Heart right ventricle (tissue), 16 donors: ENCODE measurements at regions not wholly inside any gene's neighbourhood (a gene's known extent, or its start where the extent isn't known, plus 50 kb on each side); places are given as distances from the start of the nearest gene placed in this dataset.

Source experiments
- ATAC-seq, 8 donors: fragments of 200-7000 bp; cut with Tn5 transposase; one replicate each; pipeline ENCODE4 v1.9.1; 2020; ENCODE audit warnings: mild to moderate bottlenecking in 8 of 8, moderate library complexity in 8 of 8, moderate number of reproducible peaks in 1 of 8
- DNase-seq, 2 donors: peaks; one replicate each; pipeline ENCODE4 v3.0.0-alpha.2; 2020
- H3K27ac ChIP-seq, 10 donors: fragments of 200-600 bp; sonication (generic) in 2 of 10; one replicate each; pipeline versions ENCODE4 v1.5.0 to v1.8.0; 2020 to 2022; ENCODE audit warnings: mild to moderate bottlenecking in 3 of 10
- H3K27me3 ChIP-seq, 7 donors: fragments of 200-600 bp; one replicate each; pipeline ENCODE4 v1.8.0; 2021 to 2022; ENCODE audit warnings: mild to moderate bottlenecking in 2 of 7
- H3K36me3 ChIP-seq, 9 donors: fragments of 200-600 bp; sonication (generic) in 1 of 9; one replicate each; pipeline versions ENCODE4 v1.5.0 to v1.8.0; 2020 to 2022; ENCODE audit warnings: mild to moderate bottlenecking in 2 of 9
- H3K4me1 ChIP-seq, 9 donors: fragments of 200-600 bp; sonication (generic) in 1 of 9; one replicate each; pipeline versions ENCODE4 v1.5.0 to v1.8.0; 2020 to 2022; ENCODE audit warnings: mild to moderate bottlenecking in 4 of 9
- H3K4me3 ChIP-seq, 10 donors: fragments of 200-600 bp; sonication (generic) in 2 of 10; one replicate each; pipeline versions ENCODE4 v1.5.0 to v1.8.0; 2020 to 2022; ENCODE audit warnings: mild to moderate bottlenecking in 7 of 10, moderate library complexity in 2 of 10
- H3K9me3 ChIP-seq, 11 donors: fragments of 200-600 bp in 10 of 11; sonication (generic) in 2 of 11; one replicate each; pipeline versions ENCODE4 v1.5.0 to v1.8.0; 2013 to 2022; ENCODE audit warnings: mild to moderate bottlenecking in 2 of 11, control low read depth in 1 of 11, moderate library complexity in 1 of 11
- WGBS, 2 donors: extraction: QIAGEN DNeasy Blood & Tissue Kit; methylation state at CpG; one replicate each; pipeline ENCODE4 v1.1.7; 2013; ENCODE audit warnings: inconsistent platforms in 1 of 2; 5-methylcytosine and 5-hydroxymethylcytosine counted together
- intact Hi-C, 10 donors: fragments of 100-400 bp; cut with DNase I; formaldehyde crosslinking; loops; one replicate each; pipeline versions ENCODE4 v1.11.1 to v1.14.2; 2022
- TF ChIP-seq, protein P1 (sequence below), 9 donors: fragments of 200-600 bp; sonication (generic) in 2 of 9; IDR thresholded peaks; one replicate each; pipeline versions ENCODE4 v1.5.0 to v1.8.0; 2021 to 2022; ENCODE audit warnings: antibody characterized with exemption in 9 of 9, mild to moderate bottlenecking in 5 of 9, moderate library complexity in 1 of 9
- donor health status: Arrhythmogenic right ventricular cardiomyopathy.
- donor health status: ischemic (EF 13 %, LVEDD 7.1; RV severe dilation, severe dysfunction).
- donor health status: healthy with polysubstance abuse.
- donor health status: DM: no; HTN: yes; CAD: no.
- donor health status: DM: no; HTN: no; CAD: no.
- donor health status: ischemic (EF 25% LVEDD 6.9; RV normal size, moderate dysfunction).
- donor health status: ischemic (EF 25% LVEDD 5.7; RV mildly dilated, moderate dysfunction).
- donor health status: healthy.
- donor health status: DM: yes; HTN: yes; CAD: no.
- donor health status: Ischemic cardiomyopathy.
- donor health status: ischemic (EF 35%, LVEDD 5.7; RV mildly dilated, moderate dysfunction).
- donor health status: nonischemic (EF 11% LVEDD 7.7; RV severe dilation, severe dysfunction).
- donor health status: DM: yes; HTN: yes; CAD: no.
- donor health status: PGD.
- donor health status: ischemic (EF 29% LVEDD 5.4; RV normal size, mild dysfunction).
- donor health status: nonischemic (EF 23%, LVEDD 6.1; RV moderate dilation, normal function).

GRCh38 chr22:27257987-27258386 lies 543.6 kb downstream of the MN1 start:
- Histone ChIP-seq H3K27me3 (peaks cover 0 to 29% (median 5%) of the 10 kb centered on the region in 7 donors), H3K4me1 (peaks cover 0 to 6% (median 0%) of the 10 kb centered on the region in 9 donors), H3K27ac (no peak overlapping the region), H3K9me3 (peaks cover 0 to 24% (median 10%) of the 10 kb centered on the region in 11 donors), H3K36me3 (no peaks in the 10 kb centered on the region), H3K4me3 (no peak overlapping the region)
- 65 to 76% methylated on average over 5 of the region's 5 CpGs for WGBS, 2 donors
- TF ChIP-seq, protein P1, sequence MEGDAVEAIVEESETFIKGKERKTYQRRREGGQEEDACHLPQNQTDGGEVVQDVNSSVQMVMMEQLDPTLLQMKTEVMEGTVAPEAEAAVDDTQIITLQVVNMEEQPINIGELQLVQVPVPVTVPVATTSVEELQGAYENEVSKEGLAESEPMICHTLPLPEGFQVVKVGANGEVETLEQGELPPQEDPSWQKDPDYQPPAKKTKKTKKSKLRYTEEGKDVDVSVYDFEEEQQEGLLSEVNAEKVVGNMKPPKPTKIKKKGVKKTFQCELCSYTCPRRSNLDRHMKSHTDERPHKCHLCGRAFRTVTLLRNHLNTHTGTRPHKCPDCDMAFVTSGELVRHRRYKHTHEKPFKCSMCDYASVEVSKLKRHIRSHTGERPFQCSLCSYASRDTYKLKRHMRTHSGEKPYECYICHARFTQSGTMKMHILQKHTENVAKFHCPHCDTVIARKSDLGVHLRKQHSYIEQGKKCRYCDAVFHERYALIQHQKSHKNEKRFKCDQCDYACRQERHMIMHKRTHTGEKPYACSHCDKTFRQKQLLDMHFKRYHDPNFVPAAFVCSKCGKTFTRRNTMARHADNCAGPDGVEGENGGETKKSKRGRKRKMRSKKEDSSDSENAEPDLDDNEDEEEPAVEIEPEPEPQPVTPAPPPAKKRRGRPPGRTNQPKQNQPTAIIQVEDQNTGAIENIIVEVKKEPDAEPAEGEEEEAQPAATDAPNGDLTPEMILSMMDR (IDR thresholded peaks at IDR 0.05), result no peak
- intact Hi-C loops, result no loop called here
- no peak for ATAC-seq
- DNase-seq, result no peak

GRCh38 chr22:27258616-27259172 lies 542.9 kb downstream of the MN1 start:
- H3K4me3 ChIP-seq, result no peak overlapping the region
- no peaks in the 10 kb centered on the region for H3K36me3 ChIP-seq
- H3K27me3 ChIP-seq, result peaks cover 0 to 30% (median 5%) of the 10 kb centered on the region in 7 donors
- no peak overlapping the region for H3K27ac ChIP-seq
- DNase-seq (no peak), ATAC-seq (no peak)
- H3K4me1 ChIP-seq, result peaks cover 0 to 3% (median 0%) of the 10 kb centered on the region in 9 donors
- intact Hi-C loops, result no loop called here
- TF ChIP-seq, protein P1 (IDR thresholded peaks at IDR 0.05), result no peak
- peaks cover 0 to 24% (median 10%) of the 10 kb centered on the region in 11 donors for H3K9me3 ChIP-seq
- WGBS, 2 donors, result 48 to 63% methylated on average over 9 of the region's 9 CpGs

DNA sequence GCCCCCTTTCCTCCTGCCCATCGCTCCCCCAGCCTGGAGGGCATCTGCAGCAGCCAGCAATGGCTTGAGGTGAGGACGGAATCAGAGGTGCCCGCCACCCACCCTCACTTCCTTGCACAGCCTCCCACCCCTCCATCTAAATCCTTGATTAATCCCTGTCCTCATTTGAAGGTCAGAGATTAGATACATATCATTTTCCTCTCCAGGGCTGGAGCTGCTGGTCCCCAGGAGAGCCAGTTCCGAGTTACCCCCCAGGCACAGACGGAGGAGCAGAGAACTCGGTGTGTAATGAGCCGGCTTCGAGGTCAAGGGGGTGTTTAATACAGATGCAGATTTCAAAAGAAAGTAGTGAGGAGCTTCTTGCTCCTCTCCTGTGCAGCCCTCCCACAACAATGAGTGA lies 542.1 kb downstream of the MN1 start:
- no peaks in the 10 kb centered on the region for H3K4me1 ChIP-seq
- no peak for ATAC-seq
- peaks cover 0 to 24% (median 10%) of the 10 kb centered on the region in 11 donors for H3K9me3 ChIP-seq
- no peak overlapping the region for H3K27ac ChIP-seq
- TF ChIP-seq, protein P1 (IDR thresholded peaks at IDR 0.05), result no peak
- no peak overlapping the region for H3K4me3 ChIP-seq
- intact Hi-C loops, result no loop called here
- no peaks in the 10 kb centered on the region for H3K36me3 ChIP-seq
- 53 to 58% methylated on average over 8 of the region's 8 CpGs for WGBS, 2 donors
- DNase-seq, result no peak
- peaks cover 0 to 26% (median 5%) of the 10 kb centered on the region in 7 donors for H3K27me3 ChIP-seq

DNA sequence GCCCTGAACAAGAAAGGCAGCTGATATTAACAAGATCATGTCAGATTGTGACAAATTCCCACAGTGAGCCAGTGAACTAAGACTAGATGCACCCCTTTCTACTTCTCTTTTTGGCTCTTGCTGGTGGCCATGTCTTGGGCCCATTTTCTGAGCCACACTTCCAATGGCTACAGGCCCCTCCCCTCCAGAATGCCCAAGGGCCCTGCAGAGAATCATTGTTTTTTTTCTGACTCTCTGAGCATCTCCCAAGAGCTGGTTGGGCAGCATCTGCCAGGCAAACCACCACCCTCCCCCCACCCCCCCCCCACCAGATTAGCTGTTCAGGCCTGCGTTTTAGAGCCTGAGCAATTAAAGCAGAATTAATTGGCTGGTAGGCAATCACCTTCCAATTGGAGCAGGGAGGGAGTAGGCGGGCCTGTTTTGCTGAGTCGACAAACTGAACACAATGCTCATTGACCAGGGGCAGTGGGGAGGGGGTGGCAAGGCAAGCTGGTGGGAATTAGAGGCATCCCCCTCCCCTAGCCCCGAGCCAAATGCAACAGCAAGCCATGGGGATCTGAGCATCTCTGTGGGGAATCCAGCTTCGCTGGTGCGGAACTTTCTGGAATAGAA lies 541.4 kb downstream of the MN1 start:
- Histone ChIP-seq H3K9me3 (peaks cover 0 to 17% (median 8%) of the 10 kb centered on the region in 11 donors), H3K27me3 (peaks cover 0 to 31% (median 5%) of the 10 kb centered on the region in 7 donors), H3K4me1 (no peaks in the 10 kb centered on the region), H3K36me3 (no peaks in the 10 kb centered on the region), H3K4me3 (no peak overlapping the region), H3K27ac (no peak overlapping the region)
- ATAC-seq (no peak), DNase-seq (no peak)
- TF ChIP-seq, protein P1 (IDR thresholded peaks at IDR 0.05), result no peak
- WGBS, 2 donors, result 77 to 79% methylated on average over 6 of the region's 6 CpGs
- intact Hi-C loops, result no loop called here
